Activated naive CD4-positive, alpha-beta T cell treated with anti-CD3 and anti-CD28 coated beads, Interleukin-2, amount 50 U/mL, for 24 hours (primary cell): ENCODE measurements at regions not wholly inside any gene's neighbourhood (a gene's known extent, or its start where the extent isn't known, plus 50 kb on each side); places are given as distances from the start of the nearest gene placed in this dataset.

ENCODE experiments used
- H3K27ac Mint-ChIP-seq: one replicate; pipeline ENCODE4 v1.8.0; 2021; ENCODE audit warnings: mild to moderate bottlenecking, mixed read lengths
- H3K27me3 Mint-ChIP-seq: one replicate; pipeline ENCODE4 v1.8.0; 2021; ENCODE audit warnings: mixed read lengths
- H3K36me3 Mint-ChIP-seq: one replicate; pipeline ENCODE4 v1.8.0; 2021; ENCODE audit warnings: mixed read lengths
- H3K4me1 Mint-ChIP-seq: one replicate; pipeline ENCODE4 v1.8.0; 2021; ENCODE audit warnings: mixed read lengths
- H3K4me3 Mint-ChIP-seq: one replicate; pipeline ENCODE4 v1.8.0; 2021; ENCODE audit warnings: mild to moderate bottlenecking, mixed read lengths
- H3K9me3 Mint-ChIP-seq: one replicate; pipeline ENCODE4 v1.8.0; 2021; ENCODE audit warnings: mixed read lengths

DNA sequence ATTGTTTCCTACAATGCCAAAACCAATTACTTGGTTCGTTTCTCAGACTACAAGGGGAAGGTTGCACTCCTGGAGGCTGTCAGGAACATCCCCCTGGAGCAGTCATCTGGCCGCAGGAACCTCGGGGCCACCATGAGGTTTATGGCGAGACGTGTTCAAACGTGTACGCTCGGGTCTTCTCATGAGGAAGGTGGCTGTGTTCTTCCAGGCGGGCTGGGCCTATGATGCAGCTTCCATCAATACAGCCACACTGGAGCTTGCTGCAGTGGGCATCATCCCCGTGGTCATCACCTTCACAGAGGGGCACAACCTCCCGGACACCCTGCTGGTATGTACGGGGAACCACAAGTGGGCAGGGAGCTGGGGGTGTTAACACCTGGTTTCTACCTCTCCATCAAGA is 94.5 kb upstream of the COL6A5 start:
- Mint-ChIP-seq H3K27ac (no peak overlapping the region), H3K9me3 (no peaks in the 10 kb centered on the region), H3K27me3 (peaks cover 1% of the 10 kb centered on the region), H3K4me3 (no peak overlapping the region), H3K36me3 (no peaks in the 10 kb centered on the region), H3K4me1 (no peaks in the 10 kb centered on the region)

DNA sequence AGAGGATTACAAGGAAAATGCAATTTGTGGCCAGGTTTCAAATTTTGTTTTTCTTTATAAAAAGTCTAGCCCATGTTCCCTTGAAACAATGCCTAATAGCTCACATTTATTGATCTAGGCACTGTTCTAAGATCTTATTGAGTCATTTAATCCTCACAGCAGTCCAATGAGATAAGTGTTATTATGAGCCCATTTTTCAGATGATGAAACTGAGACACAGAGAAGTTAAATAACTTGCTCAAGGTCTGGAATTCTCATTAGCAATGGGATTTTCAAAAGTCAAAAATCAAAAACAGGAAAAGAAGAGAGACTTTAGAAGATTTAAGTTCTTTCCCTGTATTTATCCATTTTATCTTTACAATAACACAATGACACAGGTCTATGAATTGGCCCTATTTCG is 90.0 kb upstream of the COL6A5 start:
- Mint-ChIP-seq H3K9me3 (no peaks in the 10 kb centered on the region), H3K27me3 (no peaks in the 10 kb centered on the region), H3K4me3 (no peak overlapping the region), H3K27ac (no peak overlapping the region), H3K36me3 (no peaks in the 10 kb centered on the region), H3K4me1 (no peaks in the 10 kb centered on the region)

DNA sequence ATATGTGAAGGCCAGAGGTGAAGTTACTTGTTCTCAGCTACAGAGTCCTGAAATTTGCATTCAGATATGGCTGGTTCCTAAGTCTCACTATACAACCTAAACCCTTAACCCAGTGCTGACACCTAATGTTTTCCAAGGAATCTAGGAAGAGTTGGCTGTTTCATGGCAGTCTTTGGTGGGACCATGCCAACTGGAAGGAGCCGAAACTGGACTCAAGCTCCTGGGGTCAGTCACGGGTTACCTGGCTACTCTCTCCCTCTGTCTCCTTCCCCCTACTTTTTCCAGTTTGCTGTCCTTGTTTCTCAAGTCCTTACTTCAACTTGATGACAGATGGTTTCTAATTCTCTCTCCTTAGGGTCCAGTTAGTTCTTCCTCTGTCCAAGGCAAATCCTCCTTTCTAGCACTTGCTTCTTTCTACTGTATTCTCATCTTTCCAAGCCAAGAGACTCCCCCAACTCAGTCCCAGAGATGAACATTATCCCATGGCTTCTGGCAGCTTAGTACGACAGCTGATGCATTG is 88.6 kb upstream of the COL6A5 start:
- Mint-ChIP-seq H3K36me3 (no peaks in the 10 kb centered on the region), H3K27ac (no peak overlapping the region), H3K4me1 (no peaks in the 10 kb centered on the region), H3K9me3 (no peaks in the 10 kb centered on the region), H3K27me3 (no peaks in the 10 kb centered on the region), H3K4me3 (no peak overlapping the region)

DNA sequence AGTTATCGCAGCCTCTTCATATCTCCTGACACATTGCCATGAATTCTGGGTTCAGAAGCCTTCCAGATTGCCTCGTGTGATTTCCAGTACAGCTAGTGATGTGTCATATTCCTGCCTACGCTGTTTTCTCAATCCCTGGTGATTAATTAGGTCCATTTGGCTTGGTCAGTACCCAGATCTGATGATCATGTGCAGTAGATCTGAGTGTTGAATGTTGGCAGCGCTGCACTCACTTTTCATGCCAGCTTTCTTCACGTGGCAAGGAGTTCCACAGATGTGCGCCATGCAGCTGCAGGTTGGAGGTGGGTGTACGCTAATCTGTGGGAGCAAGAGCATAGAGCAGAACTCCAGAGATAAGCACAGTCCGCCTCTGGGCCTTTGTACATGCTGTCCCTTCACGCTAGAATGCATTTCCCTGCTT is 86.9 kb upstream of the COL6A5 start:
- Mint-ChIP-seq H3K9me3 (no peaks in the 10 kb centered on the region), H3K36me3 (no peaks in the 10 kb centered on the region), H3K4me3 (no peak overlapping the region)

DNA sequence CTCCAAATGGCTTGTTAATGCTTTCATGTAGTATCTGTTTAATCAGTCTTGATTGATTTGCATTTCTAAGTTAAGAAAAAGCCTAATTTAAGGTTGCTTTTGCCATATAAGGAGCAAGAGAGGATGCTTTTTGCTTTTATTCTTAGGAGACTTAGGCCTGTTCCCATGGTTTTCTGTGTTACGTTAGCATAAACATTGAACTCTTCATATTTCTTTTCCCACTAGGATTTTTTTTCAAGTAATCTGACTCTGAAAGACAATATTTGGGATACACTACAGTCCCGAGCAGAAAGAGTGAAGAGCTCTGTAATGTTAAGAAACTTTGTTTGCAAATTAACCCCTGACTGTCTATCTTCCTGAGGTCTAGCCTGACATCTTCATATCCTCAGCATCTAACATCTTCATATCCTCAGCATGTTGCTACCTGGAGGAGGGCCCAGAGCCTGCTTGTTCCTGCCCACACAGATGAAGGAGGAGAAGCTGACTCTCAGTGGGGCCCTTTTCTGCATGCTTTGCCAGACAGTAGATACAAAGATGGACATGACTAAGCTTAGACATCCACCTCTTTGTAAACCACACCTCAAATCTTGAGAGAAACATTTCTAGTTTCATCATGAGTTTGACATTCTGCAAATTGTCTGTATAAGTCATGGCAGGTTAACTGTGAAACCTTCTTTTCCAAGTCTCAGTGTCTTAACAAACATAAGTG is 86.2 kb upstream of the COL6A5 start:
- Mint-ChIP-seq H3K27me3 (no peaks in the 10 kb centered on the region), H3K27ac (no peak overlapping the region), H3K4me1 (no peaks in the 10 kb centered on the region), H3K36me3 (no peaks in the 10 kb centered on the region), H3K4me3 (no peak overlapping the region), H3K9me3 (no peaks in the 10 kb centered on the region)

More for the DNA sequence above, 86.9 kb upstream of the COL6A5 start:
- Mint-ChIP-seq H3K4me1 (no peaks in the 10 kb centered on the region), H3K27ac (no peak overlapping the region), H3K27me3 (no peaks in the 10 kb centered on the region)

DNA sequence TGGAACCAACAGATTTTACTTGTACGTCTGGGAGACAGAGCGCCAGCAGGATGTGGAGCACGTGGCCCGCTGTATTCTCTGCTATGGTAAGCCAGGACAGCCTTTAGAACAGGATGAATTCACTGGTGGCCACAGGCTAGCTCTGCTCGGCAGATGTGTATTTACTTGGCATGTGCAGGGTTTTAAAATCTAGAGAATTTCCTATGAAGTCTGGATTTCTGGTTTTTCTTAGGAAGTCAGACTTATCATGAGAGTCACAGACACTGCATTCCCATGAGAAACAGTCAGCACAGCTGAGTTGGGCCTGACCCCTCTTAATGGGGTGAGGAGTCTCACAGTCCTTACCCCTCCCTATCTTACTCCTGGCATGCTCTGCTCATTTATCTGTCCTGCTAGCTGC is 84.6 kb upstream of the COL6A5 start:
- Mint-ChIP-seq H3K27me3 (no peaks in the 10 kb centered on the region), H3K36me3 (no peaks in the 10 kb centered on the region), H3K27ac (no peak overlapping the region), H3K4me1 (no peaks in the 10 kb centered on the region), H3K4me3 (no peak overlapping the region), H3K9me3 (no peaks in the 10 kb centered on the region)

DNA sequence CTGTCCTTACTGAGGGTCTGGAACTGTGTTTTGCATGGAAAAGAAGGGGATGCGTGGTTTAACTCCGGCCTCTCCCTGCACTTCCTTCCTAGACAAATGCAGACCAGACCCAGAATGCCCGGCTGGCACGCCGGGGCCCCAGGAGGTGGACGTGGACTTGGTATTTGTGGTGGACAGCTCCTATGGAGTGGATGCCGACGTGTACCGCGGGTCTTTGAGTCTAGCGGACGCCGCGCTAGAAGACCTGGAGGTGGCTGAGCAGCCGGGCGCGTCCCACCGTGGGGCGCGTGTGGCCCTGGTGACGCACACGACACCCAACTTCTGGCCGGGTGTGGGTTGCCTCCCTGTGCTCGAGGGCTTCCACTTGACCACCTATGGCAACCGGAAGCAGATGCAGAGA is 81.8 kb upstream of the COL6A5 start:
- Mint-ChIP-seq H3K9me3 (no peaks in the 10 kb centered on the region), H3K36me3 (no peaks in the 10 kb centered on the region), H3K4me3 (no peak overlapping the region), H3K27me3 (no peaks in the 10 kb centered on the region), H3K4me1 (no peaks in the 10 kb centered on the region), H3K27ac (no peak overlapping the region)

DNA sequence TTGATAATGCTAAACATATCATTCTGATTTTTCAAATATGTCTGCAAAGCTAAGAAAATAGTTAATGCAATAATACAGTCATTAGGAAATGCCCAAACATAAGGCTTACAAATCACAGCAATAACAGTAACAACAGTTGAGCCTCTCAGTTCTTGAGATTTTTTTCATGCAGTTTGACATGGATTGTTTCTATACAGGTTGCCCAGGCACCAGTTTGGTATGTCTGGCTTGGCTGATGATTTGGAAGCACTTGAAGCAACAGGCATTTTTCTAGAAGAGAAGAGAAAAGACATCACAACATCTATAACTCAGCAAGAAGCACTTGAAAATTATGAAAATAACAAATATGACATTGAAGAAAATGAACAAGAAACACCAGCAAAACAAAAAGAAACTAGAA is 78.7 kb upstream of the COL6A5 start:
- Mint-ChIP-seq H3K27ac (no peak overlapping the region), H3K9me3 (no peaks in the 10 kb centered on the region), H3K36me3 (no peaks in the 10 kb centered on the region), H3K4me3 (no peak overlapping the region), H3K4me1 (no peaks in the 10 kb centered on the region), H3K27me3 (peaks cover 1% of the 10 kb centered on the region)

DNA sequence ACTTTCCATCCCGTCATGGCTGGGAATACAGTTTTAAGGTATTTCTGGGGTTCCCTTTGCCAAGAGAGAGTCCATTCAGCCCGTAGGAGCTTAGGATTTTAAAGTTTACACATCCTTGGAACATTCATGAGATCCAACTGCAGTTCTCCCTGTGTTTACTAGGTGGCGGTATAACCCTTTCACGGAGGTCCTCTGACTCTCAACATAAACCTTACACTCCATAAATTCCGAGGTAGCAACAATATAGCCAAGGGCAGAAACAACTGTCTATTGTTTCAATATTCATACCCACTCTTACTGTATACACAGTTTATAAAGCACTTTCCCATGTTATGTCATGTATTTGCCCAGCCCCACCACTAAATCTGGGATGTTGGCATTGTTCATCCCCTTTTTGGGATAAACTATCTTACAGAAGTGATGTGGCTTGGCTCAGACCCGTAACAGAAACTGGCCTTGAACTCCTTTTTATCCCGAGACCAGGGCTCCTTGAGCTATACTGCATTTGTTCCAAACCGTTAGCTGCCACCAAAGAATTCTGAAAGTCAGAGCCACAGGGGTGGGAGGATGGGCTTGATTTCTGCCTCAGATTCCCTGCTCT is 69.2 kb upstream of the COL6A5 start:
- no peaks in the 10 kb centered on the region for H3K36me3 Mint-ChIP-seq
- peaks cover 9% of the 10 kb centered on the region for H3K27me3 Mint-ChIP-seq
- no peak overlapping the region for H3K27ac Mint-ChIP-seq
- H3K4me3 Mint-ChIP-seq, result no peak overlapping the region
- H3K4me1 Mint-ChIP-seq, result no peaks in the 10 kb centered on the region
- H3K9me3 Mint-ChIP-seq, result no peaks in the 10 kb centered on the region

DNA sequence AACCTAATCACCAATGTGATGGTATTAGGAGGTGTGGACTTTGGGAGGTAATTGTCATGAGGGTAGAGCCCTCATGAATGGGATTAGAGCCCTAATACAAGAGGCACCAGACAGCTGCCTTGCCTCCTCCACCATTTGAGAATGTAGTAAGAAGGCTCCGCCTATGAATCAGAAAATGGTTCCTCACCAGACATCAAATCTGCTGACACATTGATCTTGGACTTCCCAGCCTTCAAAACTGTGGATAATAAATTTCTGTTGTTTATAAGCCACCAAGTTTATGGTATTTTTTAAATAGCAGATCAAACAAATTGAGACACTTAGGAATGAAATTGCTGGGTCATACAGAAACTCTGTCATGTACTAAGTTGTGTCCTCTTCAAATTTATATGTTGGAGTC is 56.8 kb upstream of the COL6A5 start:
- Mint-ChIP-seq H3K4me3 (no peak overlapping the region), H3K27ac (no peak overlapping the region), H3K9me3 (peaks cover under 1% of the 10 kb centered on the region), H3K27me3 (peaks cover 29% of the 10 kb centered on the region), H3K4me1 (no peaks in the 10 kb centered on the region), H3K36me3 (no peaks in the 10 kb centered on the region)

DNA sequence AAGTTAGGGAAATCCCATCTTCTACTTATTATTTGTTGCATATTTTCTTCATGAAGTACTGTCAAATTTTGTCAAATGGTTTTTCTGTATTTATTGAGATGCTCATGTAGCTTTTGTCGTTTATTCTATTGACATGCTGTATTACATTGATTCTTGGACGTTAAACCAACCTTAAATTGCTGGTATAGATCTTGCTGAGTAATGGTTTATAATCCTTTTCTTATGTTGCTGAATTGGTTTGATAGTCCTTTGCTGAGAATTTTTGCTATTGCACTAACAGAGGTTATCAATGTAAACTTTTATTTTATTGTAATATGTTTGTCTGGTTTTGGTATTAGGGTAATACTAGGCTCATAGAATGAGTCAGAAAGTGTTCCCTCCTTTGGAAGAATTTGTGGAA is 54.3 kb upstream of the COL6A5 start:
- no peak overlapping the region for H3K27ac Mint-ChIP-seq
- no peak overlapping the region for H3K4me3 Mint-ChIP-seq
- H3K4me1 Mint-ChIP-seq, result no peaks in the 10 kb centered on the region
- H3K36me3 Mint-ChIP-seq, result no peaks in the 10 kb centered on the region
- H3K9me3 Mint-ChIP-seq, result peaks cover 4% of the 10 kb centered on the region
- H3K27me3 Mint-ChIP-seq, result peaks cover 30% of the 10 kb centered on the region

DNA sequence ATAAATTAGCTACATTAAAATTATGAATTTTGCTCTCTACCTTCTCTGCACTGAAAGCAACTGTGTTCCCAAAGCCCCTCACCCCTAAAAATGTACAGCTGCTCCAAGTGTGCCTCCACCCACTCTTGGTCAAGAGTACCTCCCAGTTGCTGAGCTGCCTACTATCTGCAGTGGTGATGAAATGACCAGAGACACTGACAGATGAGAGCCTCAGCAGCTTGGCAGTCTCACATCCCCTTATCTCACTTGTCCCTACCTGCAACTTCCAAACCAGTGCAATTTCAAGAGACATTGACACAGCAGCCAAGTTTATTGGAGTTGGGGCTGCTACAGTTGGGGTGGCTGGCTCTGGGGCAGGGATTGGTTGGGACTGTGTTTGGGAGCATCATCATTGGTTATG is 52.2 kb upstream of the COL6A5 start:
- no peak overlapping the region for H3K27ac Mint-ChIP-seq
- no peaks in the 10 kb centered on the region for H3K36me3 Mint-ChIP-seq
- peaks cover 30% of the 10 kb centered on the region for H3K27me3 Mint-ChIP-seq
- H3K9me3 Mint-ChIP-seq, result peaks cover 4% of the 10 kb centered on the region
- no peaks in the 10 kb centered on the region for H3K4me1 Mint-ChIP-seq
- H3K4me3 Mint-ChIP-seq, result no peak overlapping the region
